ENCODE measurements at regions not wholly inside any gene's neighbourhood (a gene's known extent, or its start where the extent isn't known, plus 50 kb on each side); places are given as distances from the start of the nearest gene placed in this dataset.

DNA sequence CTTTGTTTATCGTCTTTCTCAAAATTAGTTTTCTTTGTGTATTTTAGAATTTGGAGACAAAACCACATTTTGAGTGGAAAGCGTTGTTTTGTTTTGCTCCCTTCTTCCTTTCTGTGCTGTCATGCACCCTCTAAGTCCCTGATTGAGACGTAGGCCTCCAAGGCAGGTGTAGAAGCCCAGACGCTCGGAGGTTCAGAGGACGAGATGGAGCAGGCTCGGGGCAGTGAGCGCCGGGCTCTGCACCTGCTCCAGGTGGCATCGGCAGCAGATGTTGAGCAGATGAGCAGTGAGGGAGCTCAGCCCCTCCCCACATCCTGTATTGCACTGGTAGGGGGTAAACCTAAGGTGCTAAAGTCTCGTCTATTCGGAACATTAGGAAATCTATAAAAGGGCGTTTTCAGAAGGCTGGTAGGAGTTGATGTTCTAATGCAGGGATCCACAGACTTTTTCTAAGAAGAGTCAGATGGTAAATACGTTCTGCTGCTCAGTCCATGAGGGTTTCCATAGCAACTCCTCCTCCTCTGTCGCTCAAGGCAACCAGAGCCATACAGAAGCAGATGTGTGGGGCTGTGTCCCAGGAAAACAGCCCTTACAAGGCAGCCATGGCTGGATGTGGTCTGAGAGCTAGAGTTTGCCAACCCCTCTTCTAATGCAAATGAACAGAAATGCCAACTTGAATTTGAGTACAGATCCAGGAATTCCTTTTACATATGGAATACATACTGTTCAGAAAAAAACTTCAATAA is 724.2 kb downstream of the BRD1 start:
- POLR2A ChIA-PET, result no interaction called here

DNA sequence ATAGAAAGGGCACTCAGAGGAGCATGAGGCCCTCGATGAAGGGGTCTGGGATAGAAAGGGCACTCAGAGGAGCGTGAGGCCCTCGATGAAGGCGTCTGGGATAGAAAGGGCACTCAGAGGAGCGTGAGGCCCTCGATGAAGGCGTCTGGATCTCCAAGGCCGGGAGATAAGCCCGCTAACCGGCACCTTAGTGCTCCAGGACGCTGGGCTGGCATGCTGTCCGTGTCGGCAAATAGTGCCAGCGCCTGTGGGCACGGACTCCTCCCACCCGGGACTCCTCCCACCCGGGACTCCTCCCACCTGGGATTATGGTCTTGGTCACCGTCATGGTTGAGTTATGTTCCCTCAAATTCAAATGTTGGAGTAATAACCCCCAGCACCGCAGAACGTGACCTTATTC is 725.3 kb downstream of the BRD1 start:
- H3K36me3 Mint-ChIP-seq, result no peaks in the 10 kb centered on the region
- ATAC-seq (no peak), DNase-seq (no peak)
- POLR2A ChIA-PET, result no interaction called here
- H3K4me3 Mint-ChIP-seq, result no peak overlapping the region
- H3K27me3 Mint-ChIP-seq, result peaks cover 4 to 41% (median 19%) of the 10 kb centered on the region in 5 donors
- H3K9me3 Mint-ChIP-seq, result no peaks in the 10 kb centered on the region
- H3K4me1 Mint-ChIP-seq, result no peaks in the 10 kb centered on the region
- H3K27ac Mint-ChIP-seq, result no peak overlapping the region

More for the DNA sequence above, 724.2 kb downstream of the BRD1 start:
- Mint-ChIP-seq H3K36me3 (no peaks in the 10 kb centered on the region), H3K4me3 (no peak overlapping the region), H3K4me1 (no peaks in the 10 kb centered on the region), H3K9me3 (no peaks in the 10 kb centered on the region), H3K27ac (no peak overlapping the region), H3K27me3 (peaks cover 4 to 48% (median 28%) of the 10 kb centered on the region in 5 donors)
- DNase-seq (no peak), ATAC-seq (no peak)

DNA sequence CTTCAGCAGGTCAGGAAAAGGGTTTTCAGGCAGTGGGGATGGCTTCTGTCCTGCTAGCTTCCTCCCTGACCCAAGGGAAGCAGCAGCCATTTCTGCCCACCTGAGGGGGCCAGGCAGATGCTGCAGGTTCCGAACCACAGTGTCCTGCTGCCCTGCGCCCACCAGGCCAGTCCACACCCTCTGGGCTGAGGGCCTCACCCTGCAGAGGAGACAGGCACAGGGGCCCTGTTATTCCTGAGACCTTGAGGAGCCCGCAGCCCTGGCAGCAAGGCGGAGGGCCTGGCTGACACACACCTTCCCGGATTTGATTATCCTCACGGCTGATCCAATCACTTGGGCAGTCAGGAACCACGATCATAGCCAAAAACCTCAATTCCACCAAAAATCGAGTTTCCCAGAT is 725.8 kb downstream of the BRD1 start:
- no peak overlapping the region for H3K27ac Mint-ChIP-seq

DNA sequence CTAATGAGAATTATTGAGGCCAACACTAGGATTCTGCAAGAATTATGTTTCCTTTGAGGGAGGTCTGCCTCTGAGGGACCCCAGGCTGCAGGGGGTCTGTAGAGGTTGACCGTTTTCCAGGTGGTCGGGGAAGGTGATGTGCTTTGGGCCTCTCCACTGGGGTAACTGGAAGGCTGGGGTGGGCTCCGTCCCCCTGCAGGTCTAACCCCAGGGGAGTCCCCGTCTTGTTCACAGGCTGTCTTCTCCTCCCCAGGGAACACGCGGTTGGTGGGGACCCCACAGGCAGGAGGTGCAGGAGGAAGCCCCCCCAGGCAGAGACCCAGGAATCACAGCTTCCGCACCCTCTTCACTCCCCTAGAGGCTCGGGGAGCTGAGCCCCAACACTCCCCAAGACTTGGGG is 726.4 kb downstream of the BRD1 start:
- Mint-ChIP-seq H3K4me1 (no peaks in the 10 kb centered on the region), H3K27ac (no peak overlapping the region), H3K36me3 (no peaks in the 10 kb centered on the region), H3K4me3 (no peak overlapping the region), H3K27me3 (peaks cover 4 to 36% (median 17%) of the 10 kb centered on the region in 5 donors), H3K9me3 (no peaks in the 10 kb centered on the region)
- ATAC-seq (no peak), DNase-seq (peak in 1 of 10 donors; percentile 34)
- POLR2A ChIA-PET, result no interaction called here

More for the DNA sequence above, 725.8 kb downstream of the BRD1 start:
- POLR2A ChIA-PET, result no interaction called here
- Mint-ChIP-seq H3K4me1 (no peaks in the 10 kb centered on the region), H3K27me3 (peaks cover 4 to 36% (median 17%) of the 10 kb centered on the region in 5 donors), H3K4me3 (no peak overlapping the region), H3K36me3 (no peaks in the 10 kb centered on the region), H3K9me3 (no peaks in the 10 kb centered on the region)
- ATAC-seq, result no peak
- DNase-seq, result no peak

DNA sequence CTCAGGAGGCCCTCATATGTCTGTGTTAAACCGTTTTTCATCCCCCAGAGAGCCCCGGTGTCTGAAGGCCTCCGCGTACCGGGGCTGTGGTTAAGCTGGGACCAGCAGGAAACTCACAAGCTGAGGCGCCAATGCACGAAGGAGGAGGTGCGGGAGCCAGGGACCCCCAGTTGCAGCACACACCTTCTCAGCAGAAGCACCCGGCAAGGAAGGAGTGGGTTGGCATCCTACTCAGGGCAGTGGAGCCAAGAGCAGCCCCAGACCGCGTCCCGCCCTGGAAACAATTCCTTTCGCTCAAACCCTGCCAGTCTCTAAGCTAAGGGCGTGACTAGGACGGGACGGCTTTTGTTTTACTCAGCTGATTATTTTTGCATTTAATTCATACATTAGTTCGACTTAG is 726.9 kb downstream of the BRD1 start:
- Mint-ChIP-seq H3K4me3 (no peak overlapping the region), H3K9me3 (no peaks in the 10 kb centered on the region), H3K4me1 (no peaks in the 10 kb centered on the region), H3K36me3 (no peaks in the 10 kb centered on the region), H3K27me3 (peaks cover 4 to 36% (median 20%) of the 10 kb centered on the region in 5 donors), H3K27ac (no peak overlapping the region)
- DNase-seq (peak in 1 of 10 donors; percentile 45), ATAC-seq (no peak)
- POLR2A ChIA-PET, result no interaction called here

DNA sequence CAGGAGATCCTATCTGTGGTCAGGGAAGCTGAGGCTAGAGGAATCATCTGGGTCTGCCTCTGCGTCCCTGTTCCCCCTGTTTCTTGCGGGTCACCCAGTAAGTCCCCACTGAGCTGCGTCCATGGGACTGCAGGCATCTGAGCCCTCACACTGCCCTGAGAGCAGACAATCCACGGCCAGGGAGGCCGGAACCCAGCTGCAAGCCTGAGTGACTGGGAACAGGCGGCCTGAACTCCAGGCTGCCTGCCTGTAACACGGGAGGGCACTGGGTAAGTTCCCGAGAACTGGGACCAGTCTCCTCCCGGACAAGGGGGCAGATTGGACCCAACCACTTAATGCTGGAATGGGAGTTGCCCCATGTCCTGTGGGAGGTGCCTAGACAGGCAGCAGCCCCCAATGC is 727.4 kb downstream of the BRD1 start:
- Mint-ChIP-seq H3K27me3 (peaks cover 4 to 36% (median 20%) of the 10 kb centered on the region in 5 donors), H3K36me3 (no peaks in the 10 kb centered on the region), H3K4me3 (no peak overlapping the region), H3K4me1 (no peaks in the 10 kb centered on the region), H3K27ac (no peak overlapping the region), H3K9me3 (no peaks in the 10 kb centered on the region)
- DNase-seq (peak in 1 of 10 donors; percentile 45), ATAC-seq (no peak)
- POLR2A ChIA-PET, result no interaction called here

DNA sequence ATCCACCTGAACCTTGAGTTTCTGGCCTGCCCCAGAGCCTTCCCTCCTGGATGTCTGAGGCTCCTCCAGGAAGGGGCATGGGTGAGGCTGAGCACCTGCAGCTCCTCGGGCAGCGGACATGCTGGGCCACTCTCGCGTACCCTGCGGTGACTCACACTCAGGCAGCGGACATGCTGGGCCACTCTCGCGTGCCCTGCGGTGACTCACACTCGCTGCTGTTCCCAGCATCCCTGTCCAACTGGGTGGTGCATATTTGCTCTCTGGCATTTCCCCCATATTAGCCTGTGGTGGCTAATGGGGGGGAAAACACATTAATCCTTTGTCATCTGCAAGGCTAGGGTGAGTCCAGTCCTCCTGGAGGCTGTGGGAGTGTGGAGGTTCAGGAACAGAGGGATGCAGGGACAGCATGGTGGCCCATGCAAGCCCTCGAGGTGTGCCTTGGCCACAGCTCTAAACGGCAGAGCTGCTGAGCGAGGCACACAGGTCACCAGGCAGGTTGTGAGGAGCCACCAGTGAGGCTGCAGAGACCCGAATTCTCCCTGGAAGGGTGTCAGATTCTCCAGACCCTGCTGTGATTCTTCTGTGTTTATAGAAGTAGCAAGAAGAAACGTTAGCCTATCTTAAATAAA is 728.1 kb downstream of the BRD1 start:
- Mint-ChIP-seq H3K4me1 (no peaks in the 10 kb centered on the region), H3K9me3 (no peaks in the 10 kb centered on the region), H3K36me3 (no peaks in the 10 kb centered on the region), H3K27ac (no peak overlapping the region), H3K27me3 (peaks cover 4 to 35% (median 20%) of the 10 kb centered on the region in 5 donors), H3K4me3 (no peak overlapping the region)
- peak in 1 of 10 donors; percentile 15 for DNase-seq
- no peak for ATAC-seq
- POLR2A ChIA-PET, result no interaction called here

DNA sequence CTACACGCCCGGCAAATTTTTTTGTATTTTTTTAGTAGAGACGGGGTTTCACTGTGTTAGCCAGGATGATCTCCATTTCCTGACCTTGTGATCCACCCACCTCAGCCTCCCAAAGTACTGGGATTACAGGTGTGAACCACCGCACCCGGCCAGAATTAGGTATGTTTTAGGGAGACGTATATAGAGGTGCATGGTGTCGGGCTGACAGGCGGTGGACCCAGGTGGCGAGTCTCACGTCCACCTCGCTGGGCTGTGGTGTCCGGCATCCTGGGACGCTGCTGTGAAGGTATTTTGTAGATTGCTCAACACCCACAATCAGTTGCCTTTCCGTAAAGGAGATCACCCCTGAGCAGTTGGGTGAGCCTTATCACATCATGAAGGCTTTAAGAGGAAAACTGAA is 728.6 kb downstream of the BRD1 start:
- H3K27ac Mint-ChIP-seq, result no peak overlapping the region

DNA sequence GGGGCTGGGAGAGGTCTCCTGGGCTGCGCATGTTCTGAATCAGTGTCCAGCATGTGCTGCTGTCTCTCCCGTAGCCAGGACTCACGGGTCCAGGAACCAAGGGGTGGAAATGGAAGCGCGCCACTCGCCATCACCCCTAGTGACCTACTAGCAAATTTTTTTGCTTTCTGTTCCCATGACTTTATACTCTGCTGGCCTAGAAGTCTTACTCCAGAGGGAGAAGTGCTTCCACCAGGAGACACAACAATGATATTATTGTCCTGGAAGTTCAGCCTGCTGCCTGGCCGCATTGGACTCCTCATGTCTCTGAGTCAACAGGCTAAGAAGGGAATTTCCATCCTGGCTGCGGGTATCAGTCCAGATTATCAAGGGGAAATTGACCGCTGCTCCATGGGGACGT is 729.7 kb downstream of the BRD1 start:
- POLR2A ChIA-PET, result no interaction called here
- Mint-ChIP-seq H3K9me3 (no peaks in the 10 kb centered on the region), H3K4me3 (no peak overlapping the region), H3K4me1 (no peaks in the 10 kb centered on the region), H3K27ac (no peak overlapping the region), H3K27me3 (peaks cover 4 to 27% (median 10%) of the 10 kb centered on the region in 5 donors), H3K36me3 (no peaks in the 10 kb centered on the region)
- no peak for ATAC-seq
- no peak for DNase-seq

More for the DNA sequence above, 728.6 kb downstream of the BRD1 start:
- no peak for ATAC-seq
- Mint-ChIP-seq H3K4me3 (no peak overlapping the region), H3K4me1 (no peaks in the 10 kb centered on the region), H3K27me3 (peaks cover 4 to 29% (median 15%) of the 10 kb centered on the region in 5 donors), H3K9me3 (no peaks in the 10 kb centered on the region), H3K36me3 (no peaks in the 10 kb centered on the region)
- POLR2A ChIA-PET, result no interaction called here
- peak in 1 of 10 donors; percentile 19 for DNase-seq

DNA sequence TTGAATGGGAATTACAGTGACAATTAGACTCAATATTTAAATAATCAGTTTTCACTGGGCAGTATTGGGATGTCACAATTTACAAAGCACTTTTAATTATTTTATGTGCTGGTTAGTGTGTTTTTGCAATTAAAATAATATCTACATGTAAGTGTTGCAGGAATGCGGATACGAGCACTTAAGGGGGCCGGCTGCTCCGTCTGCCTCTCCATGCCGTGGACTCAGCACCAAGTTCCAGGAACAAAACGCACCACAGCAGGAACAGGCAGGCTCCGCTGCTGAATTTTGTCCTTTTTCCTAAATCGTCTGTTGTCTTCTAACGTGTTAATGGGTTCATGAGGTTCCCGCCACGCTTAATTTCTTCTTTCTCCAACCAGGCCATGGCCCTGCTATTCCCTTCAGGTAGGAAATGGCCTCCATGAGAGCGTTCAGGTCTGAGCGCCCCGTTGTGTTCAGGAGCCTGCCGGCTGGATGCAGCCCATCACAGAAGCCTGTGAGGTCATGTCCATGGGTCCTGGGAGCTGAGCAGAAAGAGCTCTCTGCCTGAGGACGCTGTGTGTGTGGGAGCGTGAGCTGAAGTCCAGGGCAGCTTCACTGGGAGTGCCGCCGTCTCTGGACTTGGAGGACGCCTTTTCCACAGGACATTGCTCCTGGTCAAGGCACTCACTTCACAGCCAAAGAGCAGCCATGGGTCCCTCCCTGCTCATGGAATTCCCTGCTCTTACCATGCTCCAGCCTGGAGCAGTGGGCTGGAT is 730.3 kb downstream of the BRD1 start:
- DNase-seq, result no peak
- Mint-ChIP-seq H3K27ac (no peak overlapping the region), H3K4me1 (no peaks in the 10 kb centered on the region), H3K36me3 (no peaks in the 10 kb centered on the region), H3K9me3 (no peaks in the 10 kb centered on the region), H3K27me3 (peaks cover 4 to 27% (median 6%) of the 10 kb centered on the region in 5 donors), H3K4me3 (no peak overlapping the region)
- POLR2A ChIA-PET, result no interaction called here
- ATAC-seq, result no peak

DNA sequence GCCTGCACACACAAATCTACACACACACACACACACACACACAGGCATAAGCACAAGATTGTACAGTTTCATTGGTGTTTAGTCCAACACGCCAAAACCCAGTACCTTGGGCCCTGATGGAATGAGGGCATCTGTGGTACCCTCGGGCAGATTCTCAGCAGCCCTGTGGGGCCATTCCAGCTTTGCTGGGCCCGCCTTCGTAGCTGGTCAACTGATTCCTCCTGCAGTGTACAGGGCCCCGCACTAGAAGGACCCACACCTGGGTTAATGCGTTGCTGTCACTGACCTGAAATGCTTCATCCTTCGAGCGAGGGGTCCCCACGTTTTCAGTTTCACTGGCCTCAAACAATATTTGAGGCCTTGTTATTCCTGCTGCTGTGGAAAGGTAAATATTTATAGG is 731.2 kb downstream of the BRD1 start:
- H3K4me3 Mint-ChIP-seq, result no peak overlapping the region
- no peak overlapping the region for H3K27ac Mint-ChIP-seq
- no peaks in the 10 kb centered on the region for H3K4me1 Mint-ChIP-seq
- DNase-seq (no peak), ATAC-seq (no peak)
- H3K27me3 Mint-ChIP-seq, result peaks cover 3 to 28% (median 8%) of the 10 kb centered on the region in 5 donors
- H3K9me3 Mint-ChIP-seq, result no peaks in the 10 kb centered on the region
- no peaks in the 10 kb centered on the region for H3K36me3 Mint-ChIP-seq
- POLR2A ChIA-PET, result no interaction called here

DNA sequence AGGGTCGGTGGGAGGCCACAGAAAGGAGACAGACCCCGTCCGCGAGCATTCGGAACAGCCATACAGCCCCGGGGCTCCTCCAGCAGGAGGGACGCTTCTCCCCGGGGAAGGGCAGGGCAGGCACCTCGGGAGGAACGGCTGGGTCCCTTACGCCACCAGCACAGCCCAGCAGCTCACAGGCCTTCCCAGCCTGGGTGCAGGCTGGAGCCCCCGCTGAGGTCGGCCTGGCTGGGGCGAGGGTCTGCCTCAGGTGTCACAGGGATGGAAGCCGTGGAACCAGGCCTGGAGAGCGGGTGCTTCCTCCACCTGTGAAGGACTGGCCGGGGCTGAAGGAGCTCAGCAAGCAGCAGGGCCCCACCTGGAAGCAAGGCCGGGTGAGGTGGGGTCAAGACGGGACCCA is 732.3 kb downstream of the BRD1 start:
- no peaks in the 10 kb centered on the region for H3K36me3 Mint-ChIP-seq

DNA sequence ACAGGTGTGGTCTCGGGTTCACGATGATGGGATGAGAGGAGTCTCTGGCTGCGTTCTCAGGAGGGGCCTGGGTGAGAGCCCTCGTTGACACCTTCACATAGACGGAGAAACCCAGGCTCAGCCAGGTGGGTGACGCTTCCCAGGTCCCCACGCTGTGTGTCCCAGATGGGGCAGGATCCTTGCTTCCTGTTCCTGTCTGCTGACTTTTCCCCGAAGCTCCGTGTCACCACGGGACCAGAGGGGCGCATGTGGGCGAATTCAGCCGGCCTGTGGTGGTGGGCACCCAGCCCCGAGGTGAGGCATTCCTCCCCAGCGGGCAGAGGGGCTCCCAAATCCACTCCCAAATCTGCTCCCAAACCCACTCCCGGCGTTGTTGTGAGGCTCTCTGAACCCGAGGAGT is 732.8 kb downstream of the BRD1 start:
- H3K4me1 Mint-ChIP-seq, result no peaks in the 10 kb centered on the region
- H3K27ac Mint-ChIP-seq, result no peak overlapping the region
- ATAC-seq, result no peak
- POLR2A ChIA-PET, result no interaction called here
- no peaks in the 10 kb centered on the region for H3K36me3 Mint-ChIP-seq
- H3K9me3 Mint-ChIP-seq, result no peaks in the 10 kb centered on the region
- H3K27me3 Mint-ChIP-seq, result peaks cover 2 to 34% (median 13%) of the 10 kb centered on the region in 5 donors
- DNase-seq, result peak in 1 of 10 donors; percentile 16
- no peak overlapping the region for H3K4me3 Mint-ChIP-seq

More for the DNA sequence above, 732.3 kb downstream of the BRD1 start:
- H3K27ac Mint-ChIP-seq, result no peak overlapping the region
- H3K9me3 Mint-ChIP-seq, result no peaks in the 10 kb centered on the region
- POLR2A ChIA-PET, result no interaction called here
- peak in 1 of 10 donors; percentile 48 for DNase-seq
- no peak overlapping the region for H3K4me3 Mint-ChIP-seq
- no peaks in the 10 kb centered on the region for H3K4me1 Mint-ChIP-seq
- no peak for ATAC-seq
- H3K27me3 Mint-ChIP-seq, result peaks cover 3 to 32% (median 13%) of the 10 kb centered on the region in 5 donors

Measured in naive thymus-derived CD8-positive, alpha-beta T cell (primary cell).